ENCODE measurements at regions not wholly inside any gene's neighbourhood (a gene's known extent, or its start where the extent isn't known, plus 50 kb on each side); places are given as distances from the start of the nearest gene placed in this dataset.

DNA sequence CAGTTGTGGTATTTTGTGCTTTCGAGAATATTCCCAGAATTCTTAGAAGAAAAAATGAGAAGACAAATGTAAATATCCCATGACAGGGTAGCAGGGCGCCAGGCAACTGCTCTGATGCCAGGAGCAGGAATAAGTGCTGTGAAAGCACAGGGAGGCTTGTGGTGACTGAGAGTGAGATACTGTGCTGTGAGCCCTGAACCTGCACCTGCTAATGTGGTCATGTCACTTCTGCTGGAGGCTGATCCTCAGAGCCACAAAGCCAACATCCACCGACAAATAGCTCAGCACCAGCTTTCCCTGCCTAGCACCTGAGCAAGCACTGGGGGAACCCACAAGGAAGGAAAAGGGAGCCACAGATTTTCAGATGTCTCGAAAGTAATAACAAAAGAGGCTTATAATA, 368.6 kb upstream of the CDH4 start:
- no peak for DNase-seq (ENCODE audit: low read depth, low spot score)

DNA sequence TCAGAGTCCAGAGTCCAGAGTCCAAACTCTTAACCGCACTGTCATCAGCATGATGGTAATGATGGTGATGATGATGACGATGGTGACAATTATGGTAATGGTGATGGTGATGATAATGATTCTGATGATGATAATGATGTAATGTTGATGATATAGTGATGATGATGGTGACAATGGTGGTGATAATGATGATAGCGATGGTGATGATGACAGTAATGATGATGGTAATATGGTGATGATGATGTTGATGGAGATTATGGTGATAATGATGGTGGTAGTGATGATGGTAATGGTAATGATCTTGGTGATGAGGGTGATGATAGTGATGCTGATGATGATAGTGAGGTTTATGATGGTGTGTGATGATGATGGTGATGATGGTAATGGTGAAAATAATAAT, 367.8 kb upstream of the CDH4 start:
- DNase-seq (ENCODE audit: low read depth, low spot score), result no peak

DNA sequence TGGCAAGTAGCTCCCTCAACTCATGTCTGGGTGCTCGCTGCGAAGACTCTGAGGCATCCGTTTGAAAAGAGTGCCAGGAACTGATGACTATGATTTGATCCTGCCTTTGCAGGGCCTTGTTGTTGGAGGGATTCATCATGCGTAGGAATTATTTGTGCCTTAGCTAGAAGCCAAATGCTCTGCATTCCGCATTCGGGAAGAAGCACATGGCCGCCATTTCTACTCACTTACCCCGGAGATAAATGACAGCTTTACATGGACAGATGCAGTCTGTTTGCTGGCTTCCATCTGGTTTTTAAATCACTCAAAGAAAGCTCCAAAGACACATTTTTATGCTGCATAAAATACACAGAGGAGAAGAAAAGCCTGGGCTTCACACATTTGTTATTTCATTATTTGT, 363.3 kb upstream of the CDH4 start:
- DNase-seq (ENCODE audit: low read depth, low spot score), result no peak

DNA sequence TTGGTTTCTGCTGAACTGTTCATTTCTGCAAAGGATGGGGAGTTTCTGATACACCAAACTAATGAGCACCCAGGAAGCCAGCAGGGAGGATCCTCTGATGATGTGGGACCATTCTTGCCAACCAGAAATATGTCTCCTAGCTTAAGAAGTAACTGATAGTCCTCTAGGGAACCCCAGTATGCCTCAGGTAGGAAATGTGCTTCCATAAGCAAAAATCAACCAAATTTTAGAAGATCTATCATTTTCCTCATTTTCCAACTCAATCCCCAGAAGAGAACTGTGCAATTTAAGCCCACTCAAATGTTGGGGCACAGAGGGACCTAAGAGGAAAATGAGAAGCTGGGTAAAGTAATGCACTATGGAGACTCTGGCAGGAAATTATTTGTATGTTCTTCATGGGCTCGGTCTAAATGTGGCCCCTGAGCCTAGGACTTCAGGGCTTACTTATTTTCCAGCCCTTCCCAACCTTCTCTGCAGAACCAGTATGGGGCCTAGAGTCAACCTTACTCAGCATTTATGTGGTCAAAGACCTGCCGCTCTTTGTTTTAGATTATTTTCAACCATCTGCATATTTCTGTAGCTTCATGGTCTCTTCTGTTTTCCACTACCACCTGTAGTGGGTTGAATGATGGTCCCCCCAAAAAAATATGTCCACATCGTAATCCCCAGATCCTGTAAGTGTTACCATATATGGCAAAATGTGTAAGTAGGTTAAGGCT, 359.8 kb upstream of the CDH4 start:
- no peak for DNase-seq (ENCODE audit: low read depth, low spot score)

DNA sequence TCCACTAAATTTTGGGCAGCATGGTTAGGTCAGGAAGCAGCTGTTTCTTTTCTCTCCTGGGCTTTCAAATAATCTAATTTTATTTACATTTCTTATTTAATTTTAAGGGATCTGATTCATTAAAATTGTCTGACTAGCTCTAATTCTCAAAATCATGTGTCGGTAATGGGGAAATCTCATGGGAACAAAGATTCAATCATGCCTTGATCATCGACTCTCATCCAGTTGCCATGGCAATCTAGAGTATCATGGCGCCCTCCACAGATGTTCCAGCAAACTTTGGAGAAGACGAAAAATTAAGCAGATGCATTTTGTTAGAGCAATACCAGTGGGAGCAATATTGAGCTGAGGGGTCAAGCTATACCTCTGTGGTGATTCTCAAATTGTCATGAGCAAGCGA, 358.0 kb upstream of the CDH4 start:
- no peak for DNase-seq (ENCODE audit: low read depth, low spot score)

DNA sequence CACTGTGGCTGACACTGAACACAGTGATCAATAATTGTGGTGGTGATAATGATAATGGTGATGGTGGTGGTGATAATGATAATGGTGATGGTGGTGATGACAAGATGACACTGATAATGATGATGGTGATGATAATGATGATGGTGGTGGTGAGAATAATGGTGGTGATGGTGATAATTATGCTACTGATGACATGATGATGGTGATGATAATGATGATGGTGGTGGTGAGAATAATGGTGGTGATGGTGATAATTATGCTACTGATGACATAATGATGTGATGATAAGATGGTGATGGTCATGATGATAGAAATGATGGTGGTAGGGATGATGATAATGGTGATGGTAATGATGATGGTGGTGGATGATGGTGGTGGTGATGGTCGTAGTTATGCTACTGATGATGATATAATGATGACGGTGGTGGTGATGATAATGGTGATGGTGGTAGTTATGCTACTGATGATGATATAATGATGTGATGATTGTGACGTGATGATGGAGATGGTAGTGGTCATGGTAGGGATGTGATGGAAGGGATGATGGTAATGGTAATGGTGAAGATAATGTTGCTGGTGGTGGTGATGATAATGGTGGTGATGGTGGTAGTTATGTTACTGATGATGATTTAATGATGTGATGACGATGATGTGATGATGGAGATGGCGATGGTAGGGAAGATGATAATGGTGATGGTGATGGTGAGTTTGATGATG, 356.5 kb upstream of the CDH4 start:
- DNase-seq (ENCODE audit: low read depth, low spot score), result no peak

DNA sequence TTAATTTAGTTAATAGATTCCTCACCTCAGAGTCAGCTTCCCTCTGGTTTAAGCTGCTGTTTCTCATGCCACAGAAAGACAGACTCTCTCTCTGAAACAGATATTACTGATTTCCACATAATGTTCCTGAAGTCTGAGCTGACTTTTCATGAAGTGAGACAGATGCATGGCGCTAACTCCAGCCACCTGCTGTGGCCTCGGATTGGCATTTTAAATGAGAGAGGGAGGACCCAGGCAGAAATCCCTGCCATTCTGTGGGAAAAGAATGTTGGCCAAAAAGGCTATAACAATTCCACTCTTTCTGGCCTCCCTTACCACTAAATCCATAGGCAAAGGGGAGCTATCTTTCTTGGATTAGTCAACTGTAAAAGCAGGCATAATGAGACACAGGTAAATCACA, 354.1 kb upstream of the CDH4 start:
- DNase-seq (ENCODE audit: low read depth, low spot score), result no peak

DNA sequence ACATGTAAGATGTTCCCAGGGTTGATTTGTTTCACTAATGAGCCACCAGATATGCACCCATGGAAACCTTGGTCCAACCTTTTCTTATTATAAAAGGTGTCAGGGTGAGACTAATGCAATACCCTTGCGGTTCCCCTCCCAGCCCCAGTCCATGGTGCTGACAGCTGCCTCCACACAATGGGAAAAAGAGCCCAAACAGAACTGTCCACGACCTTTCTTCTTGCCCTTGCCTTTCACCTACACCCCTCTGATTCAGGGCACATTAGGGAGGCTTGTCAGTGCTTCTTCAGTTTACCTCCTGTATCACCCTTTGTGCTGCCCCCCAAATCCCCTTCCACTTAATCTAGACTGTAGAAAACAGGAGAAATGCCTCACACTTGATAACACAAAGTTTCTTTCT, 352.7 kb upstream of the CDH4 start:
- no peak for DNase-seq (ENCODE audit: low read depth, low spot score)

DNA sequence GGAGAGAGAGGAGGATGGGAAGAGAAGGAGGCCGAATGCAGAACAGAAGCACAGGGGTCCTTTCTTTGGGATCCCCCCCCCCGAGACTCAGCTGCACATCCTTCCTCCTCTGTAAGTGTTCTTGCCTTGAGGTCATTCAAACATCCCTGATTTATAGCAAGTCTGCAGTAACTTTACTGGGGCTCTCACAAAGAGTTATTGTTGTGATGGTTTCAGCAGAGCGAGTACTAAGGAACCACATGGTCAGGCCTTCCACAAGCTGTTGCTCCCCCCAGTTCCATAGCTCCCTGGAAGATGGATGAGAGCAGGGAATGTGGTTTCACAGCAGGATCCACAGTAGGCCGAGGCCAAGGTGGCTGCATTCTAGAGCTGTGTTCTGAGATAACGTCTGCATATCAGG, 351.4 kb upstream of the CDH4 start:
- DNase-seq (ENCODE audit: low read depth, low spot score), result no peak

DNA sequence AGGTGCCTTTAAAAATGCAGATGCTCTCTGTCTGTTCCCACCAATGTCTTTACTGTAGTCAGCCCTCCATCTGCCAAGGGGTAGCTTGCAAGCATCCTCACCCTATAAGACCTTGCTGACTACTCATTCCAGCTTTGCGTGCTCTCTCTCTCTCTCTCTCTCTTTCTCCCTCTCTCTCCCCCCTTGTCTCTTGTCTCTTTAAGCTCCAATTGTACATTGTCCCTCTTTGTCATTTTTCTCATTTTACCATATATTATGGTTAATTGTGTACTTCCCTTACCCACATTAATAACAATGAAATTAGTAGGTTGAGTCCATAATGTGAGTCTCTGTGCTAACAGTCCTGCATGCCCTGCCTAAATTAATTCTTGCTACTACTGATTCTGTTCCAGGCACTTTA, 350.2 kb upstream of the CDH4 start:
- no peak for DNase-seq (ENCODE audit: low read depth, low spot score)

DNA sequence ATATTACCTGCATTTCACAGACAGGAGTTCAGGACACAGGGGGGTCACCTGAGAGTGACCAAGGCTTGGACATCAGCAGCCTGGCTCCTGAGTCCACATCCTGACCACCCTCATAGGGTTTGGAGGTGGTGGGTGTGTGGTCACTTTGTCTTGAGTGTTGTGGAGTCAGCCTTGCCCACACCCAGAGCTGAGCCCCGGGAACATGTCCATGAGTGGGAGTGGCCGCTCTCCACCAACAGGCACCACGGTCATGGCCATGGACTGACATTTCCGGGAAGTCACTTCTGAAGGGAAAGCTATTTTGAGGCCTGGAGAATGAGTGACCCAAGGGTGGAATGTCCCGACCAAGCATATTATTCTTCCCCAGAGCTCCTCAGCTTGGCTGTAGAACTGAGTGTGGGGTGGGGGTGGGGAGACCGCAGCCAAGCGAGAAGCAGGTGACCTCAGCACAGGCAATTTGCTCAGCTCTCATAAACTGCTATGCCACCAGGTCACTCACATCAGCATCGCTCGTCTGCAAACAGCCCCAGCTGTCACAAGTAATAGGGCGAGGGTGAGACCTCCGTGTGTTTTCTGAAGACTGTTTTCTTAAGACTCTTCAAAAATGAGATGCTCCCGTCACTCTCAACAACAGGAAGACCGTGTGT, 348.6 kb upstream of the CDH4 start:
- DNase-seq (ENCODE audit: low read depth, low spot score), result no peak

DNA sequence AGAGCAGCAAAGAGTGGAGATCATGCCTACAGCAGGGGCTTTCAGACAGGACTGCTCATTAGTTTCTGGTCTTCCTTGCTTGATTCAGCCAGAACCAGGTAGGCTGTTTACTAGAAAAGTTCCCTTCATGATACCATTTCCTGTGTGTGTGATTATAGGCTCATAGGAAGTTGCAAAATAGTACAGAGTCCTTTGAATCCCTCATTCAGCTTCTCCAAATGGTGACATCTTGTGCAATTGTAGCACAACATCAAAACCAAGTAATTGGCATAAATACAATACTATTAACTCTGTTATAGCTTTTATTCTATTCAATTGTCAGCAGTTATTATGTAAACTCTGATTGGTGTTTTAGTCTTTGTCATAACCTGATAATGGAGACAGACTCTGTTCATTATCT, 347.3 kb upstream of the CDH4 start:
- no peak for DNase-seq (ENCODE audit: low read depth, low spot score)

DNA sequence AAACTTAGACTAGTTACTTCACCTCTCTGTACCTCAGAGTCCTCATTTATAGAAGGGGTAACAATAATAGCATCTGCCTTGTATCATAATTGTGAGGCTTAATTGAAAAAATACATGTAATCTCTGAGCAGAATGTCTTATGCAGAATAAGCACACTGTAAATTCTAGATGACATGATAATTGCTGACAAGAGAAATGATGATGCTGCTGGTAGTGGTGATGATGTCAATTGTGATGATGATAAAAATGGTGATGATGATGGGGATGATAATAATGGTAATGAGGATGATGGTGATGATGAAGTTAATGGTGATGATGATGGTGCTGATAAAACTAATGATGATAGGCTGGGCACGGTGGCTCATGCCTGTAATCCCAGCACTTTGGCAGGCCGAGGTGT, 346.1 kb upstream of the CDH4 start:
- DNase-seq (ENCODE audit: low read depth, low spot score), result no peak

DNA sequence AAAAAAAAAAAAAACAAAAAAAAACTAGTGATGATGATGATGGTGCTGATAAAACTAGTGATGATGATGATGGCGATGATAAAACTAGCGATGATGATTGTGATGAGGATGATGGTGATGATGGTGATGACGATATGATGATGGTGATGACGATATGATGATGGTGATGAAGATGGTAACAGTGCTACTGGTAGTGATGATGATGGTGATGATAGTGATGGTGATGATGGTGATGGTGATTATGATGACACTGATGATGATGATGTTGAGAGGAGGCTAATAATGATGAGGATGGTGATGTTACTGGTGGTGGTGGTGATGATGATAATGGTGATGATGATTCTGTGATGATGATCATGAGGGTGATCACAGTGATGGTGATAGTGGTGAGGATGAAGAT, 345.5 kb upstream of the CDH4 start:
- DNase-seq (ENCODE audit: low read depth, low spot score), result no peak

DNA sequence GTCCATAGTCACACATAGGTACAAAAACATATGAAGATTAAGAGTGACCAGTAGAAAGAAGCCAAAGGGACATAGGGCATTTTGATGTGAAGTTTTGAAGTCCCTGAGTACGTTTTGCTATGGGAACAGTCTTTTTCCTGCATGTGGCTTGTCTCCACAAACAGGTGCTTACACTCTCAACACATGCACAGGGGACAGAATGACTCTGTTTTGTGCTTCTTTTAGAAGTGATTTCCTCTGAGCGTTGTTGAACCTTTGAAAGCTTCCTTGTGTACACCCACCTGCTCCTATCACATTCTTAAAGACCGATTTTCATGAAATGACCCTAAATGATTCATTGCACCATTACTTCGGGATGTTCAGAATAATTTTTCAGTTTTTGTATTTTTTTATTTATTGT, 338.8 kb upstream of the CDH4 start:
- no peak for DNase-seq (ENCODE audit: low read depth, low spot score)

DNA sequence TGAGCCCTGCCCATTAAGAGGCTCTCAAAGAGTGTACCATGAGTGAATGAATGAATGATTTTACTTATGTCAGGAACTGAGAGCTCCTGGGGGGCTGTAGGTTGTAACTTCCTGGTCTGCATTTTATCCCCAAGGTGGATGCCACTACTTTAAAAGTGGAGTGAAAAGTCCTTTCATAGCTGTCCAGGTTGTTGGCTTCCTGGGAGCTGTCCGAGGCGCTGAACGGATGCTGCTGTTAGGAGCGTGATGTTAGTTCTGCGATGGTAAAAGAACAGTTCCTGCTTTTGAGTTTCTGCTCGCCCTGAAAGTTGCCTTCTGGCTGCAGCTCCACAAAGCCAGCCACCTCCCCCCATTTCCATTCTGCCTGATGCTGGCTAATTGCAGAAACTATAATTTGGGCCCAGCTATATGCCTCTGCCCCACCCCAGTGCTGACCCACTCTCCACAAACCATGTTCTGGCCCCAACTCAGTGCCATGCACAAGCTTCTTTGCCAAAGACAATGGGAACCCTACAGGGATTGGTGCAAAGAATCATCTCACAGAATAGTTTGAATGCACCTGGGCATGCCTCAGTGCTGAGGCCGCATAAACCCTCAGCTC, 330.9 kb upstream of the CDH4 start:
- no peak for DNase-seq (ENCODE audit: low read depth, low spot score)

DNA sequence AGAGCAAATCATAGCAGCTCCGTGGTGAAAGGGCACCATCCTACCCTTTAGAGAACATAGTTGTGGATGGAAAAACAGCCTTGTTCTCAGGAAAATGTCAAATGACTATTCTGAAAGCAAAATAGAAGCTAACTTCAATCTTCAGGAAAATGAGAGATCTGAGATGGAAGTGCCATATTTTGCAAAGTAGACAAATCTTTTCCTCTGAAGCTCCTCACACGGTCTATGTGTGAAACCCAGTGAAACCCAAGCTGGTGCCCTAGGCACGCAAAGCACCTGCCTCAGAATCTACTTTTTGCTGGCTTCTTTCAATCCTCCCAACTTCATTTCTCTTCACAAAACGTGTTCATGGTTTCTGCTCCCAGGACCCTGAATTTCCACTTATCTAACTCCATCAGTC, 325.2 kb upstream of the CDH4 start:
- DNase-seq (ENCODE audit: low read depth, low spot score), result no peak

DNA sequence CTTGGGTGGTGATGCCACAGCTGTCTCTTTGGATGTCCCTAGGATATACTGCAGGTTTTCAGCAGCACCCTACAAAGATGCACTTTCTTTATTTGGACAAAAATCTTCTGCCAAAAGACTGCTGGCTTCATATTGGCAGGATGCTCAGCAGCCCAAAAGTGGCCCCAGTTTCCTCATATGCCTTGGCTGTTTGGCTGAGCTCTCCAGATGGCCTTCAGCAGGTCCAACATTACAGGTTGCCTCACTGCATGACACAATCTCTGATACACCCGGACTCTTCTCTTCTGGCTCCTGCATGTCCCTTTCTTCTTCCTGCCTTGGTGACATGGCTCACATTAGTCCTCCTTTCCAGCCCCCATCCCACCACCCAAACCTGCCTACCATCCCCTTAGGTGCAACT, 323.7 kb upstream of the CDH4 start:
- DNase-seq (ENCODE audit: low read depth, low spot score), result no peak

DNA sequence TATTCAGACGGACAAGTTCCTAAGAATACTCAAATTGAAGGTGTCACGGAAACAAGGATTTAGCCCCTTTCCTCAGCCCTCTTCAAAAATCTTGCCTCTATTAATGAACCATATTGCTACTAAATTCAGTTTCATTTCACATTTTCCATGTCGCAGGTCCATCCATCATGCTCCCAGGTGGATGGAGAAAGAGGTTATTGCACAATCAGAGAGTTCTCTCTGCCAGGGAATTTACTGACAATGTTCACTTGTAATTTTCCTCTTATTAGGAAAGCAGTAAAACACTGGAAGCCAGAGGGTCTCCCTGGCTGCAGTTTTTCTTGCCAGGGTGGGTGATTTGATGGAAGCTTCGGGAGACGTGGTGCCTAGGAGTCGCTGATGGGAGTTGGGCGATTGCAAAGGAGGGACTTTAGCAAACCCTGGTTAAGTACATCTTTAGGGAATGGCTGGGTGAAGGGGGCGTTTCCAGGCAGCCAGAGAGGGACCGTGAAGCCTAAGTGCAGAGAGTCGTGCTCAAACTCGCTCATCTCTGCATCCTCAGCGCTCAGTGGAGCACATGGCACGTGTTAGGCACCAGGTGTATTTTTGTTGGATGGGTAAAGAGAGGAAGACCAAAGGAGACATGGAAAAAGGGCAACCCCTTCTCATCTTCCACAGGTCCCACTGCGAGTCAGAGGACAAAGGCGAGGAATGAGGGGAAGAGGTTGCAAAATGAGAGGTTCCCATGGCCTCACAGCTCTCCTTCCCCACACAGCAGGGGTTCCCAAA, 321.9 kb upstream of the CDH4 start:
- DNase-seq (ENCODE audit: low read depth, low spot score), result no peak

DNA sequence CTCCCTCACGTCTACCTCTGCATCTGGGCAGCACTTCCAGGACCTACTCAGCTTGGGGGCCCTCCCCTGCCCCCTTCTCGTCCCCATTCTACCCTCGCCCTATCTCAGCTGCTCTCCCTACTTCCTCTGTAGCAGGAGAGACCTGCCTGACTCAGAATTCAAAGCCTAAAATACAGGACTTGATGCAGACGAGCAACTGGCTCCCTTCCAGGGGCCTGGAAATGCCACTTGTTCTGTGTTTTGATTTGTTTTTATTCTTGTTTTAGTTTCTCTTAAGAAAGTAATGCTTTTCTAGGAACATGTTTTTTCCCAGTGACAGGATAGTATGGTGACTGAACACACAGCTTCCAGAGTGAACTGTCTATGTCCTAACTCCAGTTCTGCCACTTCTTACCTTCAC, 320.4 kb upstream of the CDH4 start:
- no peak for DNase-seq (ENCODE audit: low read depth, low spot score)

DNA sequence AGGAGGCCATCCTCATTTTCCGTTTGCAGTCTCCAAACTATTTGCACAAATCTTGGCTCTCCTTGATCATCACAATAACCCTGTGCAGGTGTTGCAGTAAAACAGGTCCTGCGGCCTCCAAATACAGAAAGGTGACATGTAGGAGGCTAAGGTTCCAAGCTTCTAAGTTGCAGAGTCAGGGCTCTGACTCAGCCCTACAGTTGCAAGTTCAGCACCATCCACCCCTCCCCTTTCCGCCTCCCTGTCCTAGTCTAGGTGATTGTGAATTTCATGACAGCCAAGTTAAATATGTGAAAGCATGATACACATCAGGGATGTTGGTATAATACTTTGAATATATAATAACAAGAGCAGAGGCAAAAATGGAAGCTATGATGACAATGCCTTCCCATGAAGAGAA, 317.3 kb upstream of the CDH4 start:
- DNase-seq (ENCODE audit: low read depth, low spot score), result no peak

DNA sequence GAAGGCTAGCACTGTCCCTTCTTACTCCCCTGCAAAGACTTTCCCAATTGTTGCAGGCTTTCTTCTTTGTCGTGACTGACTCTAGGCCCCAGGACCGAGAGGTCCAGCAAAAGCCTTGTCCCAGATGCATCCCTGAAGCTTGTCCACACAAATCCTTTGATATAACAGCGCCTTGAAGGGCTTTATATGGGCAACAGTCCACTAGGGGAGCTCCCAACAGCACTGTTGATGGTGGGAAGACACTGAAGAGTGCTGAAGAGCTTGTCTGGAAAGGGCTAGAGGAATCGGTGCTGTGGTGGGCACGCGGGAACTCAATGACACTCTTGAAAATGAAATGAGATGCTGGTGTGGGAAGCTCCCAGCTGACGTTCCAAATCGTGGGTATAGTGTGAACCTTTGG, 316.1 kb upstream of the CDH4 start:
- DNase-seq (ENCODE audit: low read depth, low spot score), result no peak
